Cardiac muscle cell (in vitro differentiated cells and primary cell): ENCODE measurements at regions not wholly inside any gene's neighbourhood (a gene's known extent, or its start where the extent isn't known, plus 50 kb on each side); places are given as distances from the start of the nearest gene placed in this dataset.

Source experiments
- DNase-seq, 2 donors: peaks; one replicate each; pipeline versions ENCODE4 v3.0.0 to v3.0.0-alpha.2; 2010 to 2017; ENCODE audit warnings: low read depth in 1 of 2, low spot score in 1 of 2
- H3K27ac ChIP-seq: fragments of 200-600 bp; sonication (generic); 2 replicates; pipeline ENCODE4 v1.5.1; 2016
- H3K27me3 ChIP-seq: fragments of 200-600 bp; sonication (generic); 2 replicates; pipeline ENCODE4 v1.6.0; 2016; ENCODE audit warnings: control low read depth
- H3K36me3 ChIP-seq: fragments of 200-600 bp; sonication (generic); 2 replicates; pipeline ENCODE4 v1.5.1; 2016; ENCODE audit warnings: control low read depth
- H3K4me1 ChIP-seq: fragments of 200-600 bp; sonication (generic); 2 replicates; pipeline ENCODE4 v1.8.1; 2017; ENCODE audit warnings: low read depth, mild to moderate bottlenecking, mixed run types
- H3K4me3 ChIP-seq: fragments of 200-600 bp; sonication (generic); 2 replicates; pipeline ENCODE4 v1.5.1; 2016; ENCODE audit warnings: mild to moderate bottlenecking
- H3K9me3 ChIP-seq: fragments of 200-600 bp; sonication (generic); 2 replicates; pipeline ENCODE4 v1.5.1; 2017; ENCODE audit warnings: low read depth, mild to moderate bottlenecking, control low read depth
- CTCF ChIP-seq: IDR thresholded peaks from 2 replicates; pipeline ENCODE4 v1.5.1; 2012; ENCODE audit warnings: low read depth, mild to moderate bottlenecking, low read length

- H3K4me3 ChIP-seq, result no peak overlapping the region
- DNase-seq, result no peak
- no peaks in the 10 kb centered on the region for H3K36me3 ChIP-seq
- peaks cover 6% of the 10 kb centered on the region for H3K4me1 ChIP-seq
- H3K9me3 ChIP-seq, result no peaks in the 10 kb centered on the region
- TF ChIP-seq CTCF, result no peak
- no peaks in the 10 kb centered on the region for H3K27me3 ChIP-seq
- H3K27ac ChIP-seq, result no peak overlapping the region
Observed at GRCh38 chr3:193775421-193776077, 182.5 kb downstream of the OPA1 start.

DNA sequence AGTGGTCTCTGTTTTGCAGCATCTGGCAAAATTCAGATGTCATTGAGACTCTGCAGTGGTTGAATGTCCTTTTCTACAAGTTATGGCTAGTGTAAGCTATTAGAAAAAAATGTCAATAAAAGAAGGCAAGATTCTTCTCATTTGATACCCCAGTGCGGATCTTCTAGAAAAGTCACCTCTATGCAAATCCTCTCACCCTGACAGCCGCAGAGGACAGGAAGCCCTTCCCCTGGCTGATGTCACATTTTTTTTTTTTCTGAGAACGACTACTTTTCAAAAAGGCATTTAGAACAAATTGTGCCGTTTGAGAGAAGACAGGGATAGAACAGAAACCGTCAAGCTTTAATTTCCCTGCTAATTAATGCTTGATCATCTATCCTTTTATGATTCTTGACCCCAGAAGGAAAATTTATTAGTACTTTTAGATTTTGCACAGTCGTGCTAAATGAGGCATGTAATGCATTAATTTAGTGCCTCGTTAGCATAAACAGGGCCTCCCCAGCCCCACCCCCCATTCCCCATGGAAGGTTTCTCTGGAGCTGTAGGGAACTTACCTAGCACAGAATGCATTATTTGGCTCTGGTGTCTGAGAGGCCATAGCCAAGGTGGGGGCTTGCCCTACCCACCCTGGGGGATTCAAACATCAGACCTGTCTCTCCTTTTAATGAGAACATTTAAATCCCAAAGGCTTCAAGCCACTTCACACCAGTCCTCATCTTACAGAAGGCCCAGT lies 183.8 kb downstream of the OPA1 start:
- Histone ChIP-seq H3K4me3 (no peak overlapping the region), H3K36me3 (no peaks in the 10 kb centered on the region), H3K27ac (no peak overlapping the region), H3K4me1 (peaks cover 6% of the 10 kb centered on the region), H3K9me3 (no peaks in the 10 kb centered on the region), H3K27me3 (no peaks in the 10 kb centered on the region)
- DNase-seq, result no peak
- TF ChIP-seq CTCF, result no peak

DNA sequence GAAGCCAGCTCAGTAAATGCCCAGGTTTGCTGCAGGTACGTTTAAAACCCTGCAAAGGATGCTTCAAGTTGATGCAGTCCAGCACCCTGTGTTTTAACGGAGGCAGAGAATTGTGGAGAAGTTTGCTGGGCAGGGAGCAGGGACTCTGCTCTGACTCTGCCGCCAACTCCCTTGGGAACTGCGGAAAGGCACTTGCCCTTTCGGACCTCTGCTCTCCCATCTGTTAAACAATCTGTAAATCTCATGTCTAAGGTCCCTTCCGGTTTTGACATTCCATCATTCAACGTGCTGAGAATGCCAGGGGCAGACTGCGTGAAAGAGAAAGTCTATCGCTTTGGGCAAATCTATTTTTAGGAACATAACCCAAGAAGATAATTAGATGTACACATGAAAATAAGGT lies 184.5 kb downstream of the OPA1 start:
- Histone ChIP-seq H3K27ac (no peak overlapping the region), H3K4me1 (peaks cover 12% of the 10 kb centered on the region), H3K9me3 (no peaks in the 10 kb centered on the region), H3K36me3 (no peaks in the 10 kb centered on the region), H3K4me3 (no peak overlapping the region), H3K27me3 (no peaks in the 10 kb centered on the region)
- DNase-seq, result no peak
- TF ChIP-seq CTCF, result no peak

GRCh38 chr3:193778676-193779075 lies 185.7 kb downstream of the OPA1 start:
- Histone ChIP-seq H3K36me3 (no peaks in the 10 kb centered on the region), H3K27ac (no peak overlapping the region), H3K9me3 (no peaks in the 10 kb centered on the region), H3K4me3 (no peak overlapping the region), H3K27me3 (no peaks in the 10 kb centered on the region), H3K4me1 (peaks cover 13% of the 10 kb centered on the region)
- TF ChIP-seq CTCF, result no peak
- DNase-seq, result no peak

DNA sequence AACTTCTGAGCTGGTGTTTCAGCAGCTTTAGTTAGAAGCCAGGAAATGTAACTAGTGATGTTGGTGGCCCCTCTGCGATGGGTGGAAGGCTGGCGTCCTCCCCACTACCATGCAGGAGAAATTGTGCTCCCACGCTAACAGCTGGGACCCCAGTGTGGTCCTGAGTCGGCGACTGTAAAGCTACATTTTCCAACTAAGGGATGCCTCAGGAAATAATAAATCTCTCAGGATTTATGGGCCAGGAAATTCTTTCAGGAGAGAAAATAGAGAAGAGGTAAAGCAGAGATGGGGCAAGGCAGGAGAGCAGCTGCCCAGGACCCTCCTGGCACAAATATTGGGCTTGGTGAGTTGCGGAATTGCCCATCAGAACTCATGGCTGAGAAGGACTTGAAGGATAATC lies 186.9 kb downstream of the OPA1 start:
- H3K4me3 ChIP-seq, result no peak overlapping the region
- TF ChIP-seq CTCF, result no peak

More for the DNA sequence above, 186.9 kb downstream of the OPA1 start:
- no peak for DNase-seq
- no peaks in the 10 kb centered on the region for H3K27me3 ChIP-seq
- no peaks in the 10 kb centered on the region for H3K9me3 ChIP-seq
- no peaks in the 10 kb centered on the region for H3K36me3 ChIP-seq
- H3K27ac ChIP-seq, result no peak overlapping the region
- peaks cover 13% of the 10 kb centered on the region for H3K4me1 ChIP-seq
